SK-N-SH (cell line): ENCODE measurements at regions not wholly inside any gene's neighbourhood (a gene's known extent, or its start where the extent isn't known, plus 50 kb on each side); places are given as distances from the start of the nearest gene placed in this dataset.

Experiments used
- CHD2 ChIP-seq: fragments of 150-350 bp; IDR thresholded peaks from 2 replicates; pipeline ENCODE4 v1.6.1; 2018; ENCODE audit warnings: low read length; ENCODE audit not compliant: partially characterized antibody
- EP300 ChIP-seq, 2 experiments: IDR thresholded peaks; 2 replicates each; pipeline versions ENCODE4 v1.4.0 to v1.6.1; 2012; ENCODE audit warnings: borderline replicate concordance in 1 of 2, low read depth in 1 of 2, low read length in 1 of 2
- EZH2phosphoT487 ChIP-seq: fragments of 200-600 bp; sonication (generic); IDR thresholded peaks from 2 replicates; pipeline ENCODE4 v1.6.1; 2017; ENCODE audit warnings: low read depth, mixed run types, mild to moderate bottlenecking, antibody characterized with exemption, moderate library complexity, borderline replicate concordance
- FOXM1 ChIP-seq: IDR thresholded peaks from 2 replicates; pipeline ENCODE4 v1.4.0; 2012; ENCODE audit warnings: low read depth, mild to moderate bottlenecking
- GABPA ChIP-seq: IDR thresholded peaks from 2 replicates; pipeline ENCODE4 v1.4.0; 2012; ENCODE audit warnings: low read depth, mild to moderate bottlenecking
- JUND ChIP-seq: IDR thresholded peaks from 2 replicates; pipeline ENCODE4 v1.4.0; 2012
- MXI1 ChIP-seq: IDR thresholded peaks from 2 replicates; pipeline ENCODE4 v1.6.1; 2012; ENCODE audit warnings: mild to moderate bottlenecking, low read depth, low read length, improper control_type of control experiment
- POLR2AphosphoS5 ChIP-seq: IDR thresholded peaks from 2 replicates; pipeline ENCODE4 v1.6.1; 2012; ENCODE audit warnings: low read depth, low read length
- RCOR1 ChIP-seq: fragments of 150-350 bp; IDR thresholded peaks from 2 replicates; pipeline ENCODE4 v1.6.1; 2017; ENCODE audit warnings: antibody characterized with exemption, low read length
- RFX5 ChIP-seq: IDR thresholded peaks from 2 replicates; pipeline ENCODE4 v1.6.1; 2012; ENCODE audit warnings: mild to moderate bottlenecking, improper control_type of control experiment, low read length
- RXRA ChIP-seq: IDR thresholded peaks from 2 replicates; pipeline ENCODE4 v1.4.0; 2012; ENCODE audit warnings: low read depth, mild to moderate bottlenecking, borderline replicate concordance
- TF ChIP-seq, protein P1 (sequence below): fragments of 200-600 bp; sonication (generic); IDR thresholded peaks from 2 replicates; pipeline ENCODE4 v1.6.1; 2017; ENCODE audit warnings: antibody characterized with exemption, mild to moderate bottlenecking, moderate library complexity
- TF ChIP-seq, protein P2 (sequence below): IDR thresholded peaks from 2 replicates; pipeline ENCODE4; 2012
- TF ChIP-seq, protein P3 (sequence below): IDR thresholded peaks from 2 replicates; pipeline ENCODE4 v1.6.1; 2012; ENCODE audit warnings: mild to moderate bottlenecking, low read depth, low read length, moderate library complexity

DNA sequence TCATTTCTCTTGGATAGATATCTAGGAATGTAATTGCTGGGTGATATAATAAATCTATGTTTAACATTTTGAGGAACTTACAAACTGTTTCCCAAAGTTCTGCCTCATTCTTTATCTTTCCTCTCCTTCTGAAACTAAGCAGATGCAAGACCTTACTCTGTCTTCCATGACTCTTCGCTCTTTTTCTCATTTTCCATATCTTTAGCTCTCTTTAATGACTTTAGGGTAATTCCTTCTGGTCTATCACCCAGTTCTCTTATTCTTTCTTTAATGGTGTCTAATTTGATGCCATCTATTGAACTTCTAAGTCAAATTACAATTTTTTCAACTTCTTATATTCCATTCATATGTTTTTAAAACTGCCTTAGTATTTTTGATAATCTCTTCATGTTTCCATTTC, 316.6 kb downstream of the POU4F1 start:
- TF ChIP-seq, protein P1, sequence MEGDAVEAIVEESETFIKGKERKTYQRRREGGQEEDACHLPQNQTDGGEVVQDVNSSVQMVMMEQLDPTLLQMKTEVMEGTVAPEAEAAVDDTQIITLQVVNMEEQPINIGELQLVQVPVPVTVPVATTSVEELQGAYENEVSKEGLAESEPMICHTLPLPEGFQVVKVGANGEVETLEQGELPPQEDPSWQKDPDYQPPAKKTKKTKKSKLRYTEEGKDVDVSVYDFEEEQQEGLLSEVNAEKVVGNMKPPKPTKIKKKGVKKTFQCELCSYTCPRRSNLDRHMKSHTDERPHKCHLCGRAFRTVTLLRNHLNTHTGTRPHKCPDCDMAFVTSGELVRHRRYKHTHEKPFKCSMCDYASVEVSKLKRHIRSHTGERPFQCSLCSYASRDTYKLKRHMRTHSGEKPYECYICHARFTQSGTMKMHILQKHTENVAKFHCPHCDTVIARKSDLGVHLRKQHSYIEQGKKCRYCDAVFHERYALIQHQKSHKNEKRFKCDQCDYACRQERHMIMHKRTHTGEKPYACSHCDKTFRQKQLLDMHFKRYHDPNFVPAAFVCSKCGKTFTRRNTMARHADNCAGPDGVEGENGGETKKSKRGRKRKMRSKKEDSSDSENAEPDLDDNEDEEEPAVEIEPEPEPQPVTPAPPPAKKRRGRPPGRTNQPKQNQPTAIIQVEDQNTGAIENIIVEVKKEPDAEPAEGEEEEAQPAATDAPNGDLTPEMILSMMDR = no peak
- TF ChIP-seq RCOR1 (no peak), EZH2phosphoT487 (no peak), RFX5 (no peak), GABPA (no peak), FOXM1 (no peak), MXI1 (no peak), RXRA (no peak), JUND (no peak), EP300 (IDR thresholded peaks at IDR 0.05; ENCODE audit: borderline replicate concordance in 1 of 2, low read depth in 1 of 2, low read length in 1 of 2) (no peak), POLR2AphosphoS5 (no peak), CHD2 (no peak)
- TF ChIP-seq, protein P2, sequence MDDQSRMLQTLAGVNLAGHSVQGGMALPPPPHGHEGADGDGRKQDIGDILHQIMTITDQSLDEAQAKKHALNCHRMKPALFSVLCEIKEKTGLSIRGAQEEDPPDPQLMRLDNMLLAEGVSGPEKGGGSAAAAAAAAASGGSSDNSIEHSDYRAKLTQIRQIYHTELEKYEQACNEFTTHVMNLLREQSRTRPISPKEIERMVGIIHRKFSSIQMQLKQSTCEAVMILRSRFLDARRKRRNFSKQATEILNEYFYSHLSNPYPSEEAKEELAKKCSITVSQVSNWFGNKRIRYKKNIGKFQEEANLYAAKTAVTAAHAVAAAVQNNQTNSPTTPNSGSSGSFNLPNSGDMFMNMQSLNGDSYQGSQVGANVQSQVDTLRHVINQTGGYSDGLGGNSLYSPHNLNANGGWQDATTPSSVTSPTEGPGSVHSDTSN = no peak
- TF ChIP-seq, protein P3, sequence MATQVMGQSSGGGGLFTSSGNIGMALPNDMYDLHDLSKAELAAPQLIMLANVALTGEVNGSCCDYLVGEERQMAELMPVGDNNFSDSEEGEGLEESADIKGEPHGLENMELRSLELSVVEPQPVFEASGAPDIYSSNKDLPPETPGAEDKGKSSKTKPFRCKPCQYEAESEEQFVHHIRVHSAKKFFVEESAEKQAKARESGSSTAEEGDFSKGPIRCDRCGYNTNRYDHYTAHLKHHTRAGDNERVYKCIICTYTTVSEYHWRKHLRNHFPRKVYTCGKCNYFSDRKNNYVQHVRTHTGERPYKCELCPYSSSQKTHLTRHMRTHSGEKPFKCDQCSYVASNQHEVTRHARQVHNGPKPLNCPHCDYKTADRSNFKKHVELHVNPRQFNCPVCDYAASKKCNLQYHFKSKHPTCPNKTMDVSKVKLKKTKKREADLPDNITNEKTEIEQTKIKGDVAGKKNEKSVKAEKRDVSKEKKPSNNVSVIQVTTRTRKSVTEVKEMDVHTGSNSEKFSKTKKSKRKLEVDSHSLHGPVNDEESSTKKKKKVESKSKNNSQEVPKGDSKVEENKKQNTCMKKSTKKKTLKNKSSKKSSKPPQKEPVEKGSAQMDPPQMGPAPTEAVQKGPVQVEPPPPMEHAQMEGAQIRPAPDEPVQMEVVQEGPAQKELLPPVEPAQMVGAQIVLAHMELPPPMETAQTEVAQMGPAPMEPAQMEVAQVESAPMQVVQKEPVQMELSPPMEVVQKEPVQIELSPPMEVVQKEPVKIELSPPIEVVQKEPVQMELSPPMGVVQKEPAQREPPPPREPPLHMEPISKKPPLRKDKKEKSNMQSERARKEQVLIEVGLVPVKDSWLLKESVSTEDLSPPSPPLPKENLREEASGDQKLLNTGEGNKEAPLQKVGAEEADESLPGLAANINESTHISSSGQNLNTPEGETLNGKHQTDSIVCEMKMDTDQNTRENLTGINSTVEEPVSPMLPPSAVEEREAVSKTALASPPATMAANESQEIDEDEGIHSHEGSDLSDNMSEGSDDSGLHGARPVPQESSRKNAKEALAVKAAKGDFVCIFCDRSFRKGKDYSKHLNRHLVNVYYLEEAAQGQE = no peak
